Thyroid gland (tissue), 4 donors: ENCODE measurements at regions not wholly inside any gene's neighbourhood (a gene's known extent, or its start where the extent isn't known, plus 50 kb on each side); places are given as distances from the start of the nearest gene placed in this dataset.

Experiments
- POLR2A ChIP-seq, 2 donors: fragments of 450-650 bp; IDR thresholded peaks; one replicate each; pipeline ENCODE4 v1.6.1; 2017; ENCODE audit warnings: antibody characterized with exemption in 2 of 2, mild to moderate bottlenecking in 2 of 2, moderate library complexity in 1 of 2
- TF ChIP-seq, protein P1 (sequence below), 6 experiments: fragments of 200-600 bp in 3 of 6; fragments of 450-650 bp in 3 of 6; sonication (generic) in 3 of 6; IDR thresholded peaks; one replicate each; pipeline ENCODE4 v1.5.1; 2016 to 2019; ENCODE audit warnings: antibody characterized with exemption in 6 of 6, mild to moderate bottlenecking in 2 of 6, inconsistent platforms in 1 of 6, moderate library complexity in 1 of 6

DNA sequence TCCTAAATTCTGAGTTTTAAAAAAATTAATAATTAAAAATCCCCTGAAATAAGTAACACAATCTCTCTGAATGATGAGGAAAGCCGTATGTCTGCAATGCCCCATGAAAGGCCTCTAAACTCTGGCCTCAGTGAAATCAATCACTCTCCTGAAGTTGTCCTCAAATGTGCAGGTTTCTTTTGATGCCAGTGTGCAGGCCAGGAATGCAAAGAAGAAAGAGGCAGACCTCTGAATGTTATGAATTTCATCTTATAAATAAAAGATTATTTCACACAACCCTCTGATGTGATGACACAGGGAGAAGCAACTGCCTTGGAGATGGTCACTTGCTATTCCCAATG, 121.8 kb downstream of the TBXT start:
- TF ChIP-seq, protein P1, sequence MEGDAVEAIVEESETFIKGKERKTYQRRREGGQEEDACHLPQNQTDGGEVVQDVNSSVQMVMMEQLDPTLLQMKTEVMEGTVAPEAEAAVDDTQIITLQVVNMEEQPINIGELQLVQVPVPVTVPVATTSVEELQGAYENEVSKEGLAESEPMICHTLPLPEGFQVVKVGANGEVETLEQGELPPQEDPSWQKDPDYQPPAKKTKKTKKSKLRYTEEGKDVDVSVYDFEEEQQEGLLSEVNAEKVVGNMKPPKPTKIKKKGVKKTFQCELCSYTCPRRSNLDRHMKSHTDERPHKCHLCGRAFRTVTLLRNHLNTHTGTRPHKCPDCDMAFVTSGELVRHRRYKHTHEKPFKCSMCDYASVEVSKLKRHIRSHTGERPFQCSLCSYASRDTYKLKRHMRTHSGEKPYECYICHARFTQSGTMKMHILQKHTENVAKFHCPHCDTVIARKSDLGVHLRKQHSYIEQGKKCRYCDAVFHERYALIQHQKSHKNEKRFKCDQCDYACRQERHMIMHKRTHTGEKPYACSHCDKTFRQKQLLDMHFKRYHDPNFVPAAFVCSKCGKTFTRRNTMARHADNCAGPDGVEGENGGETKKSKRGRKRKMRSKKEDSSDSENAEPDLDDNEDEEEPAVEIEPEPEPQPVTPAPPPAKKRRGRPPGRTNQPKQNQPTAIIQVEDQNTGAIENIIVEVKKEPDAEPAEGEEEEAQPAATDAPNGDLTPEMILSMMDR (IDR thresholded peaks at IDR 0.05): no peak
- TF ChIP-seq POLR2A (IDR thresholded peaks at IDR 0.05): no peak
